Body of pancreas (tissue), 4 donors: ENCODE measurements at regions not wholly inside any gene's neighbourhood (a gene's known extent, or its start where the extent isn't known, plus 50 kb on each side); places are given as distances from the start of the nearest gene placed in this dataset.
"Not testable (repeated sequence)": the region's sequence is repeated elsewhere in the genome, so short reads cannot be mapped to it uniquely, and the experiment has no call there.

Experiments
- POLR2A ChIP-seq, 3 donors: fragments of 450-650 bp; IDR thresholded peaks; one replicate each; pipeline ENCODE4 v1.6.1; 2016; ENCODE audit warnings: antibody characterized with exemption in 3 of 3, mild to moderate bottlenecking in 2 of 3
- TF ChIP-seq, protein P1 (sequence below), 7 experiments: fragments of 450-650 bp in 4 of 7; fragments of 200-600 bp in 3 of 7; sonication (generic) in 3 of 7; IDR thresholded peaks; one replicate each; pipeline ENCODE4 v1.5.1; 2016 to 2019; ENCODE audit warnings: antibody characterized with exemption in 7 of 7

DNA sequence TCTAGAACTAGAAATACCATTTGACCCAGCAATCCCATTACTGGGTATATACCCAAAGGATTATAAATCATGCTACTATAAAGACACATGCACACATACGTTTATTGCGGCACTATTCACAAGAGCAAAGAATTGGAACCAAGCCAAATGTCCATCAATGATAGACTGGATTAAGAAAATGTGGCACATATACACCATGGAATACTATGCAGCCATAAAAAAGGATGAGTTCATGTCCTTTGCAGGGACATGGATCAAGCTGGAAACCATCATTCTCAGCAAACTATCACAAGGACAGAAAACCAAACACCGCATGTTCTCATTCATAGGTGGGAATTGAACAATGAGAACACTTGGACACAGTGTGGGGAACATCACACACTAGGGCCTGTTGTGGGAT is 131.0 kb upstream of the ADGRF1 start:
- TF ChIP-seq, protein P1, sequence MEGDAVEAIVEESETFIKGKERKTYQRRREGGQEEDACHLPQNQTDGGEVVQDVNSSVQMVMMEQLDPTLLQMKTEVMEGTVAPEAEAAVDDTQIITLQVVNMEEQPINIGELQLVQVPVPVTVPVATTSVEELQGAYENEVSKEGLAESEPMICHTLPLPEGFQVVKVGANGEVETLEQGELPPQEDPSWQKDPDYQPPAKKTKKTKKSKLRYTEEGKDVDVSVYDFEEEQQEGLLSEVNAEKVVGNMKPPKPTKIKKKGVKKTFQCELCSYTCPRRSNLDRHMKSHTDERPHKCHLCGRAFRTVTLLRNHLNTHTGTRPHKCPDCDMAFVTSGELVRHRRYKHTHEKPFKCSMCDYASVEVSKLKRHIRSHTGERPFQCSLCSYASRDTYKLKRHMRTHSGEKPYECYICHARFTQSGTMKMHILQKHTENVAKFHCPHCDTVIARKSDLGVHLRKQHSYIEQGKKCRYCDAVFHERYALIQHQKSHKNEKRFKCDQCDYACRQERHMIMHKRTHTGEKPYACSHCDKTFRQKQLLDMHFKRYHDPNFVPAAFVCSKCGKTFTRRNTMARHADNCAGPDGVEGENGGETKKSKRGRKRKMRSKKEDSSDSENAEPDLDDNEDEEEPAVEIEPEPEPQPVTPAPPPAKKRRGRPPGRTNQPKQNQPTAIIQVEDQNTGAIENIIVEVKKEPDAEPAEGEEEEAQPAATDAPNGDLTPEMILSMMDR (IDR thresholded peaks at IDR 0.05) = not testable (repeated sequence)
- not testable (repeated sequence) for TF ChIP-seq POLR2A (IDR thresholded peaks at IDR 0.05)
